ENCODE measurements at regions not wholly inside any gene's neighbourhood (a gene's known extent, or its start where the extent isn't known, plus 50 kb on each side); places are given as distances from the start of the nearest gene placed in this dataset.

DNA sequence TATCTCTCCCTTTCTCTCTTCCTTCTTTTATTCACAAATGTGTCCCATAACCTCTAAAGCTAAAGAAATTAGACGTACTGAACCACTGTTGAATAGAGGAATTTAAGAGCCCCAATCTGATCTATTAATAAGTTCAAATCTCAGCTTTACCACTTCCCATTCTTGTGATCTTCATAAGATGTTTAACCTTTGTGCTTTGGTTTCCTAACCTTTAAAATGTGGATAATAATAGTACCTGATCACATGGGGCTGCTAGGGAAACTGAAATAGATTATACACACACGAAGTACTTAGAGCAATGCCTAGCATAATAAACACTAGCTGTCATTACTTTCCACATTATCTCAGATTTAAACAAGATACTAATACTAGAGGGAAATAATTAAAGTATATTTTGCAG is 324.3 kb upstream of the SEMA6A start:
- TF ChIP-seq CTCF (conservative IDR thresholded peaks at IDR 0.05; ENCODE audit: low read length) (no peak), EZH2phosphoT487 (IDR thresholded peaks at IDR 0.05; ENCODE audit: borderline replicate concordance, low read depth, low read length) (no peak)
